Activated CD4-positive, alpha-beta T cell treated with anti-CD3 and anti-CD28 coated beads for 36 hours (primary cell): ENCODE measurements at regions not wholly inside any gene's neighbourhood (a gene's known extent, or its start where the extent isn't known, plus 50 kb on each side); places are given as distances from the start of the nearest gene placed in this dataset.
A peak's percentile ranks its signal among the peaks of the same experiment; 100 is the strongest.

Source experiments
- ATAC-seq: fragments of 200-7000 bp; cut with Tn5 transposase; one replicate; pipeline ENCODE4 v1.10.0; 2021; ENCODE audit warnings: mild to moderate bottlenecking, moderate library complexity
- CTCF ChIA-PET: fragments of 350-600 bp; sonication (Branson Sonifier 250); formaldehyde crosslinking; loops from one replicate; lab custom pipeline; 2021; ENCODE audit warnings: antibody characterized with exemption; lab: Charles Lee
- POLR2A ChIA-PET: fragments of 350-600 bp; sonication (Branson Sonifier 250); formaldehyde crosslinking; loops from one replicate; lab custom pipeline; 2021; ENCODE audit warnings: antibody characterized with exemption, inconsistent platforms; lab: Charles Lee
- DNase-seq: peaks from one replicate; pipeline ENCODE4 v3.0.0-alpha.2; 2020
- H3K27ac Mint-ChIP-seq: one replicate; pipeline ENCODE4 v1.8.0; 2021; ENCODE audit warnings: mixed read lengths
- H3K27me3 Mint-ChIP-seq: one replicate; pipeline ENCODE4 v1.8.0; 2021; ENCODE audit warnings: mixed read lengths
- H3K36me3 Mint-ChIP-seq: one replicate; pipeline ENCODE4 v1.8.0; 2021; ENCODE audit warnings: low read depth, mixed read lengths
- H3K4me1 Mint-ChIP-seq: one replicate; pipeline ENCODE4 v1.8.0; 2021; ENCODE audit warnings: mixed read lengths
- H3K4me3 Mint-ChIP-seq: one replicate; pipeline ENCODE4 v1.8.0; 2021; ENCODE audit warnings: mild to moderate bottlenecking, moderate library complexity, mixed read lengths
- H3K9me3 Mint-ChIP-seq: one replicate; pipeline ENCODE4 v1.8.0; 2021; ENCODE audit warnings: low read depth, mixed read lengths
- intact Hi-C, 2 experiments: fragments of 100-400 bp; cut with DNase I in 1 of 2; cut with micrococcal nuclease in 1 of 2; formaldehyde crosslinking; loops; one replicate each; pipeline versions ENCODE4 v1.14.2 to v1.15.1; 2022 to 2024; cut with DNase I, micrococcal nuclease

GRCh38 chr16:17718495-17718894 is 247.7 kb upstream of the XYLT1 start:
- CTCF ChIA-PET = no interaction called here
- POLR2A ChIA-PET = no interaction called here
- intact Hi-C loops = no loop called here
- no peak overlapping the region for H3K4me3 Mint-ChIP-seq
- no peaks in the 10 kb centered on the region for H3K36me3 Mint-ChIP-seq
- peaks cover 3% of the 10 kb centered on the region for H3K27me3 Mint-ChIP-seq
- H3K4me1 Mint-ChIP-seq = no peaks in the 10 kb centered on the region
- no peak overlapping the region for H3K27ac Mint-ChIP-seq
- ATAC-seq = no peak
- no peak for DNase-seq
- H3K9me3 Mint-ChIP-seq = peaks cover 3% of the 10 kb centered on the region

- Mint-ChIP-seq H3K27ac (no peak overlapping the region), H3K27me3 (peaks cover 7% of the 10 kb centered on the region), H3K4me1 (no peaks in the 10 kb centered on the region), H3K36me3 (no peaks in the 10 kb centered on the region), H3K9me3 (no peaks in the 10 kb centered on the region), H3K4me3 (no peak overlapping the region)
- ATAC-seq = no peak
- ChIA-PET CTCF (no interaction called here), POLR2A (no interaction called here)
- DNase-seq = no peak
- intact Hi-C loops = no loop called here
Measured at GRCh38 chr16:17705847-17706246, 235.1 kb upstream of the XYLT1 start.

GRCh38 chr16:17696616-17697015 is 225.9 kb upstream of the XYLT1 start:
- Mint-ChIP-seq H3K4me3 (no peak overlapping the region), H3K9me3 (no peaks in the 10 kb centered on the region), H3K27ac (no peak overlapping the region), H3K27me3 (peaks cover 20% of the 10 kb centered on the region), H3K4me1 (no peaks in the 10 kb centered on the region), H3K36me3 (no peaks in the 10 kb centered on the region)
- CTCF ChIA-PET = no interaction called here
- POLR2A ChIA-PET = no interaction called here
- no peak for DNase-seq
- no peak for ATAC-seq
- intact Hi-C loops = no loop called here

GRCh38 chr16:17692484-17692883 is 221.7 kb upstream of the XYLT1 start:
- ATAC-seq = no peak
- intact Hi-C loops = no loop called here
- CTCF ChIA-PET = no interaction called here
- Mint-ChIP-seq H3K4me1 (no peaks in the 10 kb centered on the region), H3K4me3 (no peak overlapping the region), H3K36me3 (no peaks in the 10 kb centered on the region), H3K27me3 (peaks cover 17% of the 10 kb centered on the region), H3K9me3 (no peaks in the 10 kb centered on the region), H3K27ac (no peak overlapping the region)
- DNase-seq = no peak
- POLR2A ChIA-PET = no interaction called here

- Mint-ChIP-seq H3K36me3 (no peaks in the 10 kb centered on the region), H3K4me1 (no peaks in the 10 kb centered on the region), H3K27ac (no peak overlapping the region), H3K27me3 (peaks cover 20% of the 10 kb centered on the region), H3K4me3 (no peak overlapping the region), H3K9me3 (no peaks in the 10 kb centered on the region)
- ChIA-PET CTCF (interaction anchor here (1.0 kb wide), 1 partner anchor 113 kb away, joined by 3 read pairs; no protein-coding TSS in a partner anchor), POLR2A (no interaction called here)
- DNase-seq (no peak), ATAC-seq (no peak)
- intact Hi-C loops = no loop called here
Measured at GRCh38 chr16:17691899-17692176, 221.1 kb upstream of the XYLT1 start.

- Mint-ChIP-seq H3K4me1 (no peaks in the 10 kb centered on the region), H3K9me3 (no peaks in the 10 kb centered on the region), H3K36me3 (no peaks in the 10 kb centered on the region), H3K27ac (no peak overlapping the region), H3K27me3 (peaks cover 20% of the 10 kb centered on the region), H3K4me3 (no peak overlapping the region)
- ATAC-seq (no peak), DNase-seq (no peak)
- ChIA-PET POLR2A (no interaction called here), CTCF (interaction anchor here (1.0 kb wide), 1 partner anchor 112 kb away, joined by 3 read pairs; no protein-coding TSS in a partner anchor)
- intact Hi-C loops = no loop called here
Measured at GRCh38 chr16:17691106-17691898, 220.5 kb upstream of the XYLT1 start.

GRCh38 chr16:17685447-17685846 is 214.7 kb upstream of the XYLT1 start:
- Mint-ChIP-seq H3K36me3 (no peaks in the 10 kb centered on the region), H3K4me1 (no peaks in the 10 kb centered on the region), H3K9me3 (peaks cover 2% of the 10 kb centered on the region), H3K4me3 (no peak overlapping the region), H3K27me3 (peaks cover 29% of the 10 kb centered on the region), H3K27ac (no peak overlapping the region)
- ATAC-seq (no peak), DNase-seq (no peak)
- intact Hi-C loops = no loop called here
- ChIA-PET CTCF (interaction anchor here (0.6 kb wide), 1 partner anchor 827 kb away, joined by 3 read pairs; no protein-coding TSS in a partner anchor), POLR2A (no interaction called here)

GRCh38 chr16:17683281-17683680 is 212.5 kb upstream of the XYLT1 start:
- DNase-seq (no peak), ATAC-seq (no peak)
- CTCF ChIA-PET = no interaction called here
- Mint-ChIP-seq H3K4me1 (no peaks in the 10 kb centered on the region), H3K27me3 (peaks cover 26% of the 10 kb centered on the region), H3K4me3 (no peak overlapping the region), H3K9me3 (peaks cover 8% of the 10 kb centered on the region), H3K36me3 (no peaks in the 10 kb centered on the region), H3K27ac (no peak overlapping the region)
- intact Hi-C loops = no loop called here
- POLR2A ChIA-PET = no interaction called here

GRCh38 chr16:17676171-17676570 is 205.4 kb upstream of the XYLT1 start:
- no peak overlapping the region for H3K4me3 Mint-ChIP-seq
- intact Hi-C loops = no loop called here
- POLR2A ChIA-PET = no interaction called here
- DNase-seq (no peak), ATAC-seq (no peak)
- no peak overlapping the region for H3K27ac Mint-ChIP-seq
- CTCF ChIA-PET = no interaction called here
- H3K4me1 Mint-ChIP-seq = no peaks in the 10 kb centered on the region
- H3K27me3 Mint-ChIP-seq = peaks cover 20% of the 10 kb centered on the region
- no peaks in the 10 kb centered on the region for H3K36me3 Mint-ChIP-seq
- peaks cover 8% of the 10 kb centered on the region for H3K9me3 Mint-ChIP-seq

- no peak overlapping the region for H3K4me3 Mint-ChIP-seq
- H3K27ac Mint-ChIP-seq = no peak overlapping the region
- H3K27me3 Mint-ChIP-seq = peaks cover 11% of the 10 kb centered on the region
- POLR2A ChIA-PET = no interaction called here
- H3K9me3 Mint-ChIP-seq = no peaks in the 10 kb centered on the region
- ATAC-seq = no peak
- H3K4me1 Mint-ChIP-seq = no peaks in the 10 kb centered on the region
- DNase-seq = no peak
- CTCF ChIA-PET = no interaction called here
- H3K36me3 Mint-ChIP-seq = no peaks in the 10 kb centered on the region
- intact Hi-C loops = no loop called here
Measured at GRCh38 chr16:17668386-17668785, 197.6 kb upstream of the XYLT1 start.

GRCh38 chr16:17666293-17666692 is 195.5 kb upstream of the XYLT1 start:
- DNase-seq = no peak
- CTCF ChIA-PET = no interaction called here
- intact Hi-C loops = no loop called here
- H3K36me3 Mint-ChIP-seq = no peaks in the 10 kb centered on the region
- H3K27ac Mint-ChIP-seq = no peak overlapping the region
- H3K4me1 Mint-ChIP-seq = no peaks in the 10 kb centered on the region
- H3K27me3 Mint-ChIP-seq = peaks cover 7% of the 10 kb centered on the region
- no peak overlapping the region for H3K4me3 Mint-ChIP-seq
- ATAC-seq = peak; percentile 51
- POLR2A ChIA-PET = no interaction called here
- no peaks in the 10 kb centered on the region for H3K9me3 Mint-ChIP-seq

- CTCF ChIA-PET = interaction anchor here (0.7 kb wide), 1 partner anchor 1473 kb away, joined by 3 read pairs; no protein-coding TSS in a partner anchor
- no peaks in the 10 kb centered on the region for H3K4me1 Mint-ChIP-seq
- POLR2A ChIA-PET = no interaction called here
- H3K4me3 Mint-ChIP-seq = no peak overlapping the region
- no peaks in the 10 kb centered on the region for H3K9me3 Mint-ChIP-seq
- ATAC-seq (no peak), DNase-seq (no peak)
- no peak overlapping the region for H3K27ac Mint-ChIP-seq
- intact Hi-C loops = no loop called here
- no peaks in the 10 kb centered on the region for H3K36me3 Mint-ChIP-seq
- H3K27me3 Mint-ChIP-seq = peaks cover 10% of the 10 kb centered on the region
Measured at GRCh38 chr16:17658881-17659280, 188.1 kb upstream of the XYLT1 start.
